ENCODE measurements at regions not wholly inside any gene's neighbourhood (a gene's known extent, or its start where the extent isn't known, plus 50 kb on each side); places are given as distances from the start of the nearest gene placed in this dataset.

DNA sequence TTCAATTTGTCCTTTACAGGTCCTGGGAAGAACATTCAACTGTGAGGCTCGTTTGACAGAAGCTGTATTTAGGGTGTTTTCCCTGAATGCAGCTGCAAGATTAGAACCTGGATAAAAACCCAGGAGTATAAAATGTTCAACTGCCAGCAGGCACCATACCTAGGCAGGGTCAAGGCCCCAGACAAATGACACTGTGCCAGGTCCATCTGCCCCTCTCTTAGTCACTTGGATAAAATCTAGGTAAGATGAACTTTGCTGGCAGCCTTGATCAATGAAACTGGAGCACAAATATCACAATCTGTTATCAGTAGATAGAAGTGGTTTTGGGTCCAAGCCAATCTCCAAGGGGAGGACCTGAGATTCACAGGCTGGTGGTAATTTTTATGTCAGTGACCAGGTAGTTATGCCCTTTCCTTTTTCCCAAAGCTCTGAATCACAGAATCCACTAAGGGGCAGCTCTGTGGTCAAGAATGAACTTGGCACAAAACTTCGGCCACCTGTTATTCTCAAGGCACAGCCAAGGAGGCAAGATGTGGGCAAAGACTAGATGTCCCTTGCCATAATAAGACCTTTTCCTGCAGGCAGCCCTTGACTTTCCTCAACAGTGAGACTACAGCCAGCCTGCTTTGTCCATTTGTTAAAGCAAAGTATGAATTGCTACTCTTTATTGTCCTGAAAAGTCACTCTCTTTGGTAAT, 501.0 kb downstream of the PPARGC1A start:
- H3F3A ChIP-seq (ENCODE audit: low read depth): no peaks in the 10 kb centered on the region
- H2AFZ ChIP-seq (ENCODE audit: low read length): no peak overlapping the region
- no peaks in the 10 kb centered on the region for H3K27me3 ChIP-seq (ENCODE audit: insufficient read depth, low read length, poor library complexity, severe bottlenecking)
- 0 out of 2 replicates have a peak, but pooled peaks cover under 1% of the 10 kb centered on the region for H3K9me2 ChIP-seq (replicated peaks; ENCODE audit: low read depth, low read length)
- no peaks in the 10 kb centered on the region for H3K36me3 ChIP-seq (ENCODE audit: insufficient read depth, low read length)
- H4K20me1 ChIP-seq (ENCODE audit: insufficient read depth, low read length, poor library complexity, severe bottlenecking): no peaks in the 10 kb centered on the region
- no peaks in the 10 kb centered on the region for H3K4me1 ChIP-seq (ENCODE audit: insufficient read depth, low read length, poor library complexity, severe bottlenecking)
- H3K9ac ChIP-seq (ENCODE audit: low read depth, low read length, poor library complexity, severe bottlenecking): no peak overlapping the region
- no peak overlapping the region for H3K4me3 ChIP-seq (ENCODE audit: low read length, poor library complexity, severe bottlenecking)
- no peak overlapping the region for H3K4me2 ChIP-seq (ENCODE audit: low read depth, low read length, poor library complexity, severe bottlenecking)
- 0 out of 2 replicates have a peak, but pooled peaks cover 3% of the 10 kb centered on the region for H3K9me3 ChIP-seq (ENCODE audit: insufficient read depth, low read depth, low read length)
- no peaks in the 10 kb centered on the region for H3K79me2 ChIP-seq (ENCODE audit: insufficient read depth, low read length)
- TF ChIP-seq, protein P1, sequence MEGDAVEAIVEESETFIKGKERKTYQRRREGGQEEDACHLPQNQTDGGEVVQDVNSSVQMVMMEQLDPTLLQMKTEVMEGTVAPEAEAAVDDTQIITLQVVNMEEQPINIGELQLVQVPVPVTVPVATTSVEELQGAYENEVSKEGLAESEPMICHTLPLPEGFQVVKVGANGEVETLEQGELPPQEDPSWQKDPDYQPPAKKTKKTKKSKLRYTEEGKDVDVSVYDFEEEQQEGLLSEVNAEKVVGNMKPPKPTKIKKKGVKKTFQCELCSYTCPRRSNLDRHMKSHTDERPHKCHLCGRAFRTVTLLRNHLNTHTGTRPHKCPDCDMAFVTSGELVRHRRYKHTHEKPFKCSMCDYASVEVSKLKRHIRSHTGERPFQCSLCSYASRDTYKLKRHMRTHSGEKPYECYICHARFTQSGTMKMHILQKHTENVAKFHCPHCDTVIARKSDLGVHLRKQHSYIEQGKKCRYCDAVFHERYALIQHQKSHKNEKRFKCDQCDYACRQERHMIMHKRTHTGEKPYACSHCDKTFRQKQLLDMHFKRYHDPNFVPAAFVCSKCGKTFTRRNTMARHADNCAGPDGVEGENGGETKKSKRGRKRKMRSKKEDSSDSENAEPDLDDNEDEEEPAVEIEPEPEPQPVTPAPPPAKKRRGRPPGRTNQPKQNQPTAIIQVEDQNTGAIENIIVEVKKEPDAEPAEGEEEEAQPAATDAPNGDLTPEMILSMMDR (conservative IDR thresholded peaks at IDR 0.05; ENCODE audit: low read length): no peak
- no peak for TF ChIP-seq EZH2phosphoT487 (IDR thresholded peaks at IDR 0.05; ENCODE audit: borderline replicate concordance)

DNA sequence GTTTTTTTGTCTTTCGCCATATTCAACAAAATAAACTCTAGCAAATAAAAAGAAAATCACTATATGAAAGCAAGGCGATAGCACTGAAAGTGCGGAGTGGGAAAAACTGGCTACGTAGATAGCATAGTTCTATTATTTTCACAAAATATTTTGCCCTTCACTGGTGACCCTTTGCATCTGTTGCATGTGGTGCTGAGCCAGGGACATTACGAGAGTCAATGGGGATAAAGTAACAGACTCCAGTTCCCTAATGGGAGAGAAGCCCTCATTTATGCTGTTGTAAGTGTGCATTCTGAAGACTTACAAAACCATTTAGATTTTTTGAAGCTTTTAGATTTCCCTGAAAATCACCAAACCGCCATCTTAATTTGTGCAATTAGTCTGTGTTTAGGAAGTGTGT, 501.6 kb downstream of the PPARGC1A start:
- H3K4me2 ChIP-seq (ENCODE audit: low read depth, low read length, poor library complexity, severe bottlenecking): no peak overlapping the region
- H3K4me3 ChIP-seq (ENCODE audit: low read length, poor library complexity, severe bottlenecking): no peak overlapping the region
- TF ChIP-seq, protein P1 (conservative IDR thresholded peaks at IDR 0.05; ENCODE audit: low read length): no peak
- no peak for TF ChIP-seq EZH2phosphoT487 (IDR thresholded peaks at IDR 0.05; ENCODE audit: borderline replicate concordance)
- H3K9me3 ChIP-seq (ENCODE audit: insufficient read depth, low read depth, low read length): no peaks in the 10 kb centered on the region
- no peak overlapping the region for H3K9ac ChIP-seq (ENCODE audit: low read depth, low read length, poor library complexity, severe bottlenecking)
- H3K27me3 ChIP-seq (ENCODE audit: insufficient read depth, low read length, poor library complexity, severe bottlenecking): no peaks in the 10 kb centered on the region
- no peaks in the 10 kb centered on the region for H3K36me3 ChIP-seq (ENCODE audit: insufficient read depth, low read length)
- H2AFZ ChIP-seq (ENCODE audit: low read length): no peak overlapping the region
- H3K4me1 ChIP-seq (ENCODE audit: insufficient read depth, low read length, poor library complexity, severe bottlenecking): no peaks in the 10 kb centered on the region
- H3K9me2 ChIP-seq (replicated peaks; ENCODE audit: low read depth, low read length): 0 out of 2 replicates have a peak, but pooled peaks cover 3% of the 10 kb centered on the region
- no peaks in the 10 kb centered on the region for H4K20me1 ChIP-seq (ENCODE audit: insufficient read depth, low read length, poor library complexity, severe bottlenecking)
- no peaks in the 10 kb centered on the region for H3F3A ChIP-seq (ENCODE audit: low read depth)
- H3K79me2 ChIP-seq (ENCODE audit: insufficient read depth, low read length): no peaks in the 10 kb centered on the region

DNA sequence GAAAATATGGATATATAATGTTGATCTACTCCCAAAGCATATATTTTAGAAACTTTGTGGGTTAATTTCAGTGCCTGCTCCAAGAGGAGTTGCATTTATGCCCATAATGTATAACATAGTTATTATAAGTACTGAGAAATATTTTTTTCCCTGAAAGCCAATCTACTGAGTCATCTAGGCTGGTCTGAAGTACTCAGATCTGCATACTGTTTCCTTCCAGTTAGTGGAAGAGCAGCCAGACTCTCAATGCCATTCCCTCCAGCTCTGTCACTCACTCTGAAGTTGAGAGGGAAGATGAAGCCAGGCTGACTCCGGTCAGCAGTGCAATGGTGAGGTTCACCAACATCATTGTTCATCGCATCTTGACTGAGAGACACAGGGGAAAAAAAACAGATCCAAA, 505.1 kb downstream of the PPARGC1A start:
- no peaks in the 10 kb centered on the region for H3K9me3 ChIP-seq (ENCODE audit: insufficient read depth, low read depth, low read length)
- H2AFZ ChIP-seq (ENCODE audit: low read length): no peak overlapping the region
- 0 out of 2 replicates have a peak, but pooled peaks cover 3% of the 10 kb centered on the region for H3K9me2 ChIP-seq (replicated peaks; ENCODE audit: low read depth, low read length)
- H3K4me3 ChIP-seq (ENCODE audit: low read length, poor library complexity, severe bottlenecking): no peak overlapping the region
- no peak overlapping the region for H3K9ac ChIP-seq (ENCODE audit: low read depth, low read length, poor library complexity, severe bottlenecking)
- H3K4me1 ChIP-seq (ENCODE audit: insufficient read depth, low read length, poor library complexity, severe bottlenecking): no peaks in the 10 kb centered on the region
- no peaks in the 10 kb centered on the region for H3F3A ChIP-seq (ENCODE audit: low read depth)
- no peak for TF ChIP-seq EZH2phosphoT487 (IDR thresholded peaks at IDR 0.05; ENCODE audit: borderline replicate concordance)
- no peaks in the 10 kb centered on the region for H3K79me2 ChIP-seq (ENCODE audit: insufficient read depth, low read length)
- H4K20me1 ChIP-seq (ENCODE audit: insufficient read depth, low read length, poor library complexity, severe bottlenecking): no peaks in the 10 kb centered on the region
- no peak overlapping the region for H3K4me2 ChIP-seq (ENCODE audit: low read depth, low read length, poor library complexity, severe bottlenecking)
- no peaks in the 10 kb centered on the region for H3K36me3 ChIP-seq (ENCODE audit: insufficient read depth, low read length)
- H3K27me3 ChIP-seq (ENCODE audit: insufficient read depth, low read length, poor library complexity, severe bottlenecking): no peaks in the 10 kb centered on the region

DNA sequence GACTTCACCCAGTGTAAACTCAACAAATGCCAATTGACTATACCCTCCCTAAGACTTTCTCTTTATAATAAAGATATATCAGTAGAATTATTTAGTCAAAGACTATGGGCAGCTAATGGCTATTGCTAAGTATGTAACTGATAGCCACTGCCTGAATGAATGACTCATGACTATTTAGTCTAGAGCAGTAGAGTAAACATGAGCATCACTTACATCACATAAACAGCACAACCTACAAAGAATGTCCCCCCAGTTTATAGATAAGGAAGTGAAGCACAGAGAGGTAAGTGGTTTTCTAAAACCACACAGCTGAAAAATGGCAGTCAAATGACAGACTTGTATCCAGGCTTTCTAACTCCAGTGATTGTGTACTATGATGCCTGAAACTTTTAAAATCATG, 507.0 kb downstream of the PPARGC1A start:
- Histone ChIP-seq H3K9me2 (replicated peaks; ENCODE audit: low read depth, low read length) (0 out of 2 replicates have a peak, but pooled peaks cover 3% of the 10 kb centered on the region), H3K79me2 (ENCODE audit: insufficient read depth, low read length) (no peaks in the 10 kb centered on the region), H3K36me3 (ENCODE audit: insufficient read depth, low read length) (no peaks in the 10 kb centered on the region), H3F3A (ENCODE audit: low read depth) (no peaks in the 10 kb centered on the region), H3K4me3 (ENCODE audit: low read length, poor library complexity, severe bottlenecking) (no peak overlapping the region), H3K9me3 (ENCODE audit: insufficient read depth, low read depth, low read length) (no peaks in the 10 kb centered on the region), H3K27me3 (ENCODE audit: insufficient read depth, low read length, poor library complexity, severe bottlenecking) (no peaks in the 10 kb centered on the region), H3K4me1 (ENCODE audit: insufficient read depth, low read length, poor library complexity, severe bottlenecking) (no peaks in the 10 kb centered on the region), H3K4me2 (ENCODE audit: low read depth, low read length, poor library complexity, severe bottlenecking) (no peak overlapping the region), H4K20me1 (ENCODE audit: insufficient read depth, low read length, poor library complexity, severe bottlenecking) (no peaks in the 10 kb centered on the region), H3K9ac (ENCODE audit: low read depth, low read length, poor library complexity, severe bottlenecking) (no peak overlapping the region), H2AFZ (ENCODE audit: low read length) (no peak overlapping the region)
- TF ChIP-seq EZH2phosphoT487 (IDR thresholded peaks at IDR 0.05; ENCODE audit: borderline replicate concordance): no peak
- TF ChIP-seq, protein P1 (conservative IDR thresholded peaks at IDR 0.05; ENCODE audit: low read length): no peak
